ENCODE measurements at regions not wholly inside any gene's neighbourhood (a gene's known extent, or its start where the extent isn't known, plus 50 kb on each side); places are given as distances from the start of the nearest gene placed in this dataset.
"Not testable (repeated sequence)": the region's sequence is repeated elsewhere in the genome, so short reads cannot be mapped to it uniquely, and the experiment has no call there.

DNA sequence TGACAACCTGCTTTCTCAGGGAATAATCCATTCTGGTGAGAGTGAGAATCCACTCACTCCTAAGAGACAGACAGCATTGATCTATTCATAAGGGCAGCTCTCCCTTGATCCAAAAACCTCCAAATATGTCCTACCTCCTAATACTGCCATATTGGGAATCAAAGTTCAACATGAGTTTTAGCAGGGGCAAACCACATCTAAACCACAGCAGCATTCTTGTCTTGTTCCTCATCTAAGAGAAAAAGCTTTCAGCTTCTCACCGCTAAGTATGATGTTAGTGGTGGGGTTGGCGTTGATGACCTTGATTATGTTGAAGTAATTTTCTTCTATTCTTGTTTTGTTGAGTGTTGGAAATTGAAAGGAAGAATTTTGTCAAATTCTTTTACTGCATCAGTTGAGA, 69.6 kb downstream of the SERTM2 start:
- DNase-seq: no peak
- WGBS, 4 donors: 77 to 88% (median 84%) methylated on average over 2 of the region's 2 CpGs
- Histone ChIP-seq H3K4me1 (replicated peaks in 1 of 2) (no peaks in the 10 kb centered on the region), H3K9me3 (replicated peaks in 1 of 3) (no peaks in the 10 kb centered on the region), H3K36me3 (replicated peaks in 1 of 2) (no peaks in the 10 kb centered on the region), H3K27me3 (peaks cover 17% of the 10 kb centered on the region), H3K27ac (no peak overlapping the region), H3K4me3 (no peak overlapping the region)
- intact Hi-C loops (cut with DNase I): no loop called here
- TF ChIP-seq, protein P1, sequence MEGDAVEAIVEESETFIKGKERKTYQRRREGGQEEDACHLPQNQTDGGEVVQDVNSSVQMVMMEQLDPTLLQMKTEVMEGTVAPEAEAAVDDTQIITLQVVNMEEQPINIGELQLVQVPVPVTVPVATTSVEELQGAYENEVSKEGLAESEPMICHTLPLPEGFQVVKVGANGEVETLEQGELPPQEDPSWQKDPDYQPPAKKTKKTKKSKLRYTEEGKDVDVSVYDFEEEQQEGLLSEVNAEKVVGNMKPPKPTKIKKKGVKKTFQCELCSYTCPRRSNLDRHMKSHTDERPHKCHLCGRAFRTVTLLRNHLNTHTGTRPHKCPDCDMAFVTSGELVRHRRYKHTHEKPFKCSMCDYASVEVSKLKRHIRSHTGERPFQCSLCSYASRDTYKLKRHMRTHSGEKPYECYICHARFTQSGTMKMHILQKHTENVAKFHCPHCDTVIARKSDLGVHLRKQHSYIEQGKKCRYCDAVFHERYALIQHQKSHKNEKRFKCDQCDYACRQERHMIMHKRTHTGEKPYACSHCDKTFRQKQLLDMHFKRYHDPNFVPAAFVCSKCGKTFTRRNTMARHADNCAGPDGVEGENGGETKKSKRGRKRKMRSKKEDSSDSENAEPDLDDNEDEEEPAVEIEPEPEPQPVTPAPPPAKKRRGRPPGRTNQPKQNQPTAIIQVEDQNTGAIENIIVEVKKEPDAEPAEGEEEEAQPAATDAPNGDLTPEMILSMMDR (IDR thresholded peaks at IDR 0.05): no peak
- no peak for TF ChIP-seq POLR2A (IDR thresholded peaks at IDR 0.05)

DNA sequence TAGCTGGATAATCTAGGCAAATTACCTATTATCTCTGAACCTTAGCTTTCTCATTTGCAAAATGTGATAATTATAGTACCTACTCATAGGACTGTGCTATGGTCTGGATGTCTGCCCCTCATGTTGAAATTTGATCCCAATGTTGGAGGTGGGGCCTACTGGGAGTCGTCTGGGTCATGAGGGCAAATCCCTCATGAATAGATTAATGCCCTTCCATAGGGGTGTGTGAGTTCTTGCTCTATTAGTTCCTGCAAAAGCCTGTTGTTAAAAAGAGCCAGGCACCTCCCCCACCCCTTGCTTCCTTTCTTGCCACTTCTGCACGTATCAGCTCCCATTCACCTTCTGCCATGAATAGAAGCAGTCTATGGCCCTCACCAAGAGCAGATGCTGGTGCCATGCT, 73.9 kb downstream of the SERTM2 start:
- H3K36me3 ChIP-seq (replicated peaks in 1 of 2): no peaks in the 10 kb centered on the region
- no peak overlapping the region for H3K4me3 ChIP-seq
- peaks cover 9% of the 10 kb centered on the region for H3K27me3 ChIP-seq
- WGBS, 4 donors: 22 to 40% (median 31%) methylated on average over 2 of the region's 2 CpGs
- no peak for TF ChIP-seq POLR2A (IDR thresholded peaks at IDR 0.05)
- TF ChIP-seq, protein P1 (IDR thresholded peaks at IDR 0.05): no peak
- no peak for DNase-seq
- intact Hi-C loops (cut with DNase I): no loop called here
- no peaks in the 10 kb centered on the region for H3K9me3 ChIP-seq (replicated peaks in 1 of 3)
- H3K4me1 ChIP-seq (replicated peaks in 1 of 2): no peaks in the 10 kb centered on the region
- H3K27ac ChIP-seq: no peak overlapping the region

DNA sequence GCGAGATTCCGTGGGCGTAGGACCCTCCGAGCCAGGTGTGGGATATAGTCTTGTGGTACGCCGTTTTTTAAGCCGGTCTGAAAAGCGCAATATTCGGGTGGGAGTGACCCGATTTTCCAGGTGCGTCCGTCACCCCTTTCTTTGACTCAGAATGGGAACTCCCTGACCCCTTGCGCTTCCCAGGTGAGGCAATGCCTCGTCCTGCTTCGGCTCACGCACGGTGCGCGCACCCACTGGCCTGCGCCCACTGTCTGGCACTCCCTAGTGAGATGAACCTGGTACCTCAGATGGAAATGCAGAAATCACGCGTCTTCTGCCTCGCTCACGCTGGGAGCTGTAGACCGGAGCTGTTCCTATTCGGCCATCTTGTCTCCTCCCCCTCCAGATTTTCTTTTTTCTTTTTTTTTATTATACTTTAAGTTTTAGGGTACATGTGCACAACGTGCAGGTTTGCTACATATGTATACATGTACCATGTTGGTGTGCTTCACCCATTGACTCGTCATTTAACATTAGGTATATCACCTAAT, 83.0 kb downstream of the SERTM2 start:
- H3K4me1 ChIP-seq (replicated peaks in 1 of 2); H3K36me3 ChIP-seq (replicated peaks in 1 of 2); H3K27me3 ChIP-seq; DNase-seq; H3K27ac ChIP-seq; H3K9me3 ChIP-seq (replicated peaks in 1 of 3); intact Hi-C loops (cut with DNase I); H3K4me3 ChIP-seq: not testable (repeated sequence)
- WGBS, 4 donors: 74 to 95% (median 86%) methylated on average over 18 to 23 of the region's 28 CpGs

DNA sequence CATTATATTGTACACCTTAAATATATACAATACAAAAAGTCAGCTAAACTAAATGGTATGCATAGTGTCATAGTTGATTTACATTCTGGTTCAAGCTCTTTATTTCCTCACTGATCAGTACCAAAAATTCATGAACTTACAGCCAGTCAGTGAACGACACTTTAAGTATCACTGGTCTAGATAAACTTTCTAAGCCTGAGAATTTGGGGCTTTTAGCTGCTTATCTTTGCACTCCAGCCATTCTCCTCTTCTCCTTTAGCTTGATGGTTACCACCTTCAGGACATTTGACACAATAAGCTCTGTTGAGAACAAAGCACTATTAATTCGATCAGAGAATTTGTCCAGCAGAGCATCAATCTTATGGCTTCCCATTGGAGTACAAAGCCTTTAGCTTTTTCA, 83.0 kb upstream of the ALG13 start:
- intact Hi-C loops (cut with DNase I): no loop called here
- 58 to 74% (median 74%) methylated on average over 2 of the region's 2 CpGs for WGBS, 4 donors
- no peak overlapping the region for H3K4me3 ChIP-seq
- H3K27me3 ChIP-seq: peaks cover 7% of the 10 kb centered on the region
- H3K9me3 ChIP-seq (replicated peaks in 1 of 3): no peaks in the 10 kb centered on the region
- TF ChIP-seq POLR2A (IDR thresholded peaks at IDR 0.05): no peak
- TF ChIP-seq, protein P1 (IDR thresholded peaks at IDR 0.05): no peak
- DNase-seq: no peak
- H3K36me3 ChIP-seq (replicated peaks in 1 of 2): no peaks in the 10 kb centered on the region
- H3K27ac ChIP-seq: no peak overlapping the region
- no peaks in the 10 kb centered on the region for H3K4me1 ChIP-seq (replicated peaks in 1 of 2)

DNA sequence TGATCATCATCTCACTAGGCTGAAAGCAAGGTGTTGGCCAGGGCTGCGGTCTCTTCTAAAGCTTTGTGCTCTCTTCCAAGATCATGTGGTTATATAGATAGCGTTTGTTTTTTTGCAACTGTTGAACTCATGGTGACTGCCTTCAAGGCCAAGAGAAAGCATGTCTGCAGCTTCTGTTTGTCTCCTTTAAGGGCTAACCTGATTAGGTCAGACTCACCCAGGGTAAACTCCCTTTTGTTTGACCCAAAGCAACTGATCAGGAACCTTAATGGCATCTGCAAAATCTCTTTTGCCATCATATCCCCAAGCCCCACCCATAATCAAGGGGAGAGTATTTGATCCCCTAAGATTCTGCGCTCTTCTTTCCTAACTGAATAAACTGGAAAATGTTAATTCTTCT, 72.2 kb upstream of the ALG13 start:
- Histone ChIP-seq H3K4me1 (replicated peaks in 1 of 2) (no peaks in the 10 kb centered on the region), H3K9me3 (replicated peaks in 1 of 3) (no peaks in the 10 kb centered on the region), H3K27ac (no peak overlapping the region), H3K4me3 (no peak overlapping the region), H3K27me3 (peaks cover 31% of the 10 kb centered on the region), H3K36me3 (replicated peaks in 1 of 2) (no peaks in the 10 kb centered on the region)
- DNase-seq: no peak
- intact Hi-C loops (cut with DNase I): no loop called here
- WGBS, 4 donors: 66 to 93% (median 78%) methylated on average over 3 of the region's 3 CpGs
- no peak for TF ChIP-seq POLR2A (IDR thresholded peaks at IDR 0.05)
- TF ChIP-seq, protein P1 (IDR thresholded peaks at IDR 0.05): no peak

All from adrenal gland (tissue), 9 donors.